BLaER1 treated with 17β-estradiol and CSF1 and Interleukin-3, amounts not matched to agents 10 nM and 100 nM (cell line): ENCODE measurements at regions not wholly inside any gene's neighbourhood (a gene's known extent, or its start where the extent isn't known, plus 50 kb on each side); places are given as distances from the start of the nearest gene placed in this dataset.
"Not testable (repeated sequence)": the region's sequence is repeated elsewhere in the genome, so short reads cannot be mapped to it uniquely, and the experiment has no call there.

Source experiments
- H3K27ac ChIP-seq, 11 experiments: shearing (Covaris generic); formaldehyde crosslinking; 2 replicates each; pipeline ENCODE4 v1.8.1; 2022
- H3K27me3 ChIP-seq, 11 experiments: shearing (Covaris generic); formaldehyde crosslinking; 2 replicates each; pipeline ENCODE4 v1.8.1; 2022
- H3K36me3 ChIP-seq, 11 experiments: shearing (Covaris generic); formaldehyde crosslinking; 2 replicates each; pipeline ENCODE4 v1.8.1; 2022
- H3K4me1 ChIP-seq, 10 experiments: shearing (Covaris generic); formaldehyde crosslinking; 2 replicates each; pipeline ENCODE4 v1.8.1; 2022
- H3K4me2 ChIP-seq, 11 experiments: shearing (Covaris generic); formaldehyde crosslinking; 2 replicates each; pipeline ENCODE4 v1.8.1; 2022
- H3K4me3 ChIP-seq, 10 experiments: shearing (Covaris generic); formaldehyde crosslinking; 2 replicates each; pipeline ENCODE4 v1.8.1; 2022
- H3K9ac ChIP-seq, 11 experiments: shearing (Covaris generic); formaldehyde crosslinking; 2 replicates each; pipeline ENCODE4 v1.8.1; 2022
- H3K9me3 ChIP-seq, 11 experiments: shearing (Covaris generic); formaldehyde crosslinking; replicated peaks in 1 of 11; 2 replicates each; pipeline ENCODE4 v1.8.1; 2022
- H4K20me1 ChIP-seq, 11 experiments: shearing (Covaris generic); formaldehyde crosslinking; 2 replicates each; pipeline ENCODE4 v1.8.1; 2022
- Cebpa-rat ChIP-seq, 11 experiments: shearing (Covaris generic); IDR thresholded peaks; 2 replicates each; pipeline ENCODE4 v1.8.1; 2022

GRCh38 chr16:87206646-87207451, 110.3 kb downstream of the C16orf95 start:
- Histone ChIP-seq H3K4me3 (no peak overlapping the region), H3K4me1 (peaks cover 0 to 38% (median 15%) of the 10 kb centered on the region in 10 experiments; a peak in 14 of 20 replicates), H3K27ac (no peak overlapping the region), H3K9me3 (peaks cover 0 to 15% (median 0%) of the 10 kb centered on the region in 11 experiments; a peak in 3 of 22 replicates), H3K36me3 (no peaks in the 10 kb centered on the region), H3K9ac (no peak overlapping the region), H4K20me1 (no peaks in the 10 kb centered on the region), H3K27me3 (no peaks in the 10 kb centered on the region), H3K4me2 (peak overlapping the region in 4 of 11 experiments; percentile 18 to 38 (median 28); a peak in 2 of 22 replicates)
- TF ChIP-seq Cebpa-rat (IDR thresholded peaks at IDR 0.05) = no peak

GRCh38 chr16:87207509-87207908, 109.7 kb downstream of the C16orf95 start:
- no peak overlapping the region for H3K9ac ChIP-seq
- peaks cover 0 to 36% (median 11%) of the 10 kb centered on the region in 10 experiments; a peak in 12 of 20 replicates for H3K4me1 ChIP-seq

GRCh38 chr16:87207965-87208364, 109.2 kb downstream of the C16orf95 start:
- H3K9ac ChIP-seq = no peak overlapping the region
- H3K4me2 ChIP-seq = peak overlapping the region in 7 of 11 experiments; percentile 8 to 38 (median 23); a peak in 13 of 22 replicates
- TF ChIP-seq Cebpa-rat (IDR thresholded peaks at IDR 0.05) = no peak
- H3K4me3 ChIP-seq = no peak overlapping the region
- no peaks in the 10 kb centered on the region for H3K27me3 ChIP-seq
- peaks cover 0 to 35% (median 11%) of the 10 kb centered on the region in 10 experiments; a peak in 12 of 20 replicates for H3K4me1 ChIP-seq
- no peaks in the 10 kb centered on the region for H4K20me1 ChIP-seq
- H3K9me3 ChIP-seq = peaks cover 0 to 15% (median 0%) of the 10 kb centered on the region in 11 experiments; a peak in 3 of 22 replicates
- no peaks in the 10 kb centered on the region for H3K36me3 ChIP-seq
- H3K27ac ChIP-seq = no peak overlapping the region

More at GRCh38 chr16:87207509-87207908, 109.7 kb downstream of the C16orf95 start:
- no peak for TF ChIP-seq Cebpa-rat (IDR thresholded peaks at IDR 0.05)
- no peak overlapping the region for H3K4me3 ChIP-seq
- H4K20me1 ChIP-seq = no peaks in the 10 kb centered on the region
- H3K9me3 ChIP-seq = peaks cover 0 to 15% (median 0%) of the 10 kb centered on the region in 11 experiments; a peak in 3 of 22 replicates
- H3K36me3 ChIP-seq = no peaks in the 10 kb centered on the region
- H3K27me3 ChIP-seq = no peaks in the 10 kb centered on the region
- peak overlapping the region in 7 of 11 experiments; percentile 8 to 38 (median 23); a peak in 11 of 22 replicates for H3K4me2 ChIP-seq
- H3K27ac ChIP-seq = no peak overlapping the region

- H3K4me3 ChIP-seq, H3K4me2 ChIP-seq, H3K36me3 ChIP-seq, H4K20me1 ChIP-seq, H3K9ac ChIP-seq, H3K27me3 ChIP-seq, H3K27ac ChIP-seq: not testable (repeated sequence)
- H3K4me1 ChIP-seq = peaks cover 0 to 29% (median 11%) of the 10 kb centered on the region in 10 experiments; a peak in 11 of 20 replicates
- peaks cover 0 to 15% (median 0%) of the 10 kb centered on the region in 11 experiments; a peak in 3 of 22 replicates for H3K9me3 ChIP-seq
These were observed 108.2 kb downstream of the C16orf95 start for GRCh38 chr16:87208968-87209367.

DNA sequence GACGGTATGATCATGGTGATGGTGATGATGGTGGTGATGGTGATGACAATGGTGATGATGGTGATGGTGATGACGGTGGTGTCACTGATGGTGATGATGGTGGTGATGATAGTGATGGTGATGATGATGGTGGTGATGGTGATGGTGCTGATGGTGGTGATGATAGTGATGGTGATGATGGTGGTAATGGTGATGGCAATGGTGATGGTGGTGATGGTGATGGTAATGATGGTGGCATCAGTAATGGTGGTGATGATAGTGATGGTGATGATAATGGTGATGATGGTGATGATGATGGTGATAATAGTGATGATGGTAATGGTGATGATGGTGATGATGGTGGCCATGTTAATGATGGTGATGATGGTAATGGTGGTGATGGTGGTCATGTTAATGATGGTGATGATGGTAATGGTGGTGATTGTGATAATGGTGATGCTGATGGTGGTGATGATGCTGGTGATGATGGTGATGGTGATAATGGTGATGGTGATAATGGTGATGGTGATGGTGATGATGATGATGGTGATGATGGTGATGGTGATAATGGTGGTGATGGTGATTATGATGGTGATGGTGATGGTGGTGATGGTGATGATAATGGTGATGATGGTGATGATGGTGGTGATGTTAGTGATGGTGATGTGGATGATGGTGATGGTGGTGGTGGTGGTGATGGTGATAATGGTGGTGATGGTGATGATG, 107.2 kb downstream of the C16orf95 start:
- H3K27me3 ChIP-seq = no peaks in the 10 kb centered on the region
- H3K4me1 ChIP-seq = peaks cover 0 to 25% (median 11%) of the 10 kb centered on the region in 10 experiments; a peak in 11 of 20 replicates
- TF ChIP-seq Cebpa-rat (IDR thresholded peaks at IDR 0.05) = no peak
- H3K36me3 ChIP-seq = no peaks in the 10 kb centered on the region
- H3K9ac ChIP-seq = no peak overlapping the region
- peaks cover 0 to 15% (median 0%) of the 10 kb centered on the region in 11 experiments; a peak in 3 of 22 replicates for H3K9me3 ChIP-seq
- H3K27ac ChIP-seq = no peak overlapping the region
- no peak overlapping the region for H3K4me3 ChIP-seq
- H3K4me2 ChIP-seq = no peak overlapping the region
- H4K20me1 ChIP-seq = no peaks in the 10 kb centered on the region

- Histone ChIP-seq H3K27me3 (no peaks in the 10 kb centered on the region), H3K4me3 (no peak overlapping the region), H3K36me3 (no peaks in the 10 kb centered on the region), H3K9ac (no peak overlapping the region), H3K9me3 (peaks cover 0 to 15% (median 0%) of the 10 kb centered on the region in 11 experiments; a peak in 3 of 22 replicates), H3K4me1 (peaks cover 0 to 19% (median 11%) of the 10 kb centered on the region in 10 experiments; a peak in 11 of 20 replicates), H3K27ac (no peak overlapping the region), H3K4me2 (no peak overlapping the region), H4K20me1 (no peaks in the 10 kb centered on the region)
- no peak for TF ChIP-seq Cebpa-rat (IDR thresholded peaks at IDR 0.05)
These were observed 106.3 kb downstream of the C16orf95 start for GRCh38 chr16:87210894-87211293.

DNA sequence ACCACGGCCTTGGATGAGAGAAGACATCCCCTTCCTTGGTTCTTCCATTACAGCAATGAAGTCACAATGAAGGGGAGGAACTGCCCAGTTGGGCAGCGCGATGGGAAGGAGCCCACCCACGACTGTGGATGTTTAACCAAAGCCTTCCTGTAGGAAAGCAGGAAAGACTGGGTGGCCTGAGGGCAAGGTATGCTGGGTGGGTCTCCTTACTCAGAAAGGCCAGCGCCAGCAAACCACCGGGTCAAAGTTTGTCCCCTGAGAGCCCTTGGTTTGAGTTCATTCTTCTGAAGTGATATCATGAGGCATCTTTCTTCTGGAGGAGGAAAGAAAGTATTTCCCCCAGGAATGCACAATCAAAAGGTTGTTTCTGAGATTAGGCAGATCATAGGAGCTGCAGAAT, 105.2 kb downstream of the C16orf95 start:
- Histone ChIP-seq H3K4me2 (peak overlapping the region in 2 of 11 experiments; percentile 4 to 6; a peak in 2 of 22 replicates), H3K4me1 (peaks cover 0 to 17% (median 11%) of the 10 kb centered on the region in 10 experiments; a peak in 11 of 20 replicates), H3K27me3 (no peaks in the 10 kb centered on the region), H3K9ac (no peak overlapping the region), H3K27ac (no peak overlapping the region), H4K20me1 (no peaks in the 10 kb centered on the region), H3K4me3 (no peak overlapping the region), H3K36me3 (no peaks in the 10 kb centered on the region), H3K9me3 (peaks cover 0 to 15% (median 0%) of the 10 kb centered on the region in 11 experiments; a peak in 3 of 22 replicates)
- no peak for TF ChIP-seq Cebpa-rat (IDR thresholded peaks at IDR 0.05)

GRCh38 chr16:87213536-87213935, 103.7 kb downstream of the C16orf95 start:
- H3K4me1 ChIP-seq = peaks cover 0 to 3% (median 0%) of the 10 kb centered on the region in 10 experiments; a peak in 1 of 20 replicates
- TF ChIP-seq Cebpa-rat (IDR thresholded peaks at IDR 0.05) = no peak
- no peak overlapping the region for H3K9ac ChIP-seq
- no peaks in the 10 kb centered on the region for H3K27me3 ChIP-seq
- H3K4me3 ChIP-seq = no peak overlapping the region
- no peak overlapping the region for H3K27ac ChIP-seq
- H3K9me3 ChIP-seq = peaks cover 0 to 15% (median 0%) of the 10 kb centered on the region in 11 experiments; a peak in 3 of 22 replicates
- H3K4me2 ChIP-seq = no peak overlapping the region
- H3K36me3 ChIP-seq = no peaks in the 10 kb centered on the region
- no peaks in the 10 kb centered on the region for H4K20me1 ChIP-seq
